Naive thymus-derived CD8-positive, alpha-beta T cell (primary cell): ENCODE measurements at regions not wholly inside any gene's neighbourhood (a gene's known extent, or its start where the extent isn't known, plus 50 kb on each side); places are given as distances from the start of the nearest gene placed in this dataset.

Experiments
- ATAC-seq, 2 donors: fragments of 150-1000 bp; cut with Tn5 transposase in 1 of 2; sonication (Bioruptor Pico), chemical (Tn5 transposase) in 1 of 2; 1 replicate in 1 of 2; 2 replicates in 1 of 2; pipeline ENCODE4 v1.10.0; 2021; ENCODE audit warnings: mild to moderate bottlenecking in 2 of 2, moderate library complexity in 2 of 2
- POLR2A ChIA-PET: fragments of 350-600 bp; sonication (Branson Sonifier 250); formaldehyde crosslinking; loops from one replicate; lab custom pipeline; 2021; ENCODE audit warnings: antibody characterized with exemption; lab: Charles Lee
- DNase-seq, 10 donors: peaks; one replicate each; pipeline versions ENCODE4 v3.0.0 to v3.0.0-alpha.2; 2020 to 2022
- H3K27ac Mint-ChIP-seq, 10 donors: one replicate each; pipeline ENCODE4 v1.8.0; 2020 to 2022; ENCODE audit warnings: mild to moderate bottlenecking in 10 of 10, mixed read lengths in 10 of 10, moderate library complexity in 4 of 10, inconsistent platforms in 1 of 10
- H3K27me3 Mint-ChIP-seq, 5 donors: one replicate each; pipeline ENCODE4 v1.8.0; 2021 to 2022; ENCODE audit warnings: mixed read lengths in 5 of 5
- H3K36me3 Mint-ChIP-seq, 3 donors: one replicate each; pipeline ENCODE4 v1.8.0; 2020 to 2022; ENCODE audit warnings: mixed read lengths in 3 of 3, mild to moderate bottlenecking in 2 of 3, inconsistent platforms in 1 of 3
- H3K4me1 Mint-ChIP-seq, 4 donors: one replicate each; pipeline ENCODE4 v1.8.0; 2021 to 2022; ENCODE audit warnings: mixed read lengths in 4 of 4
- H3K4me3 Mint-ChIP-seq, 10 donors: one replicate each; pipeline ENCODE4 v1.8.0; 2020 to 2022; ENCODE audit warnings: mild to moderate bottlenecking in 10 of 10, mixed read lengths in 10 of 10, moderate library complexity in 6 of 10, inconsistent platforms in 1 of 10
- H3K9me3 Mint-ChIP-seq, 9 donors: one replicate each; pipeline ENCODE4 v1.8.0; 2020 to 2022; ENCODE audit warnings: mixed read lengths in 9 of 9, mild to moderate bottlenecking in 3 of 9, inconsistent platforms in 1 of 9, moderate library complexity in 1 of 9

GRCh38 chr4:106601519-106601918, 232.9 kb upstream of the GIMD1 start:
- Mint-ChIP-seq H3K36me3 (no peaks in the 10 kb centered on the region), H3K27me3 (no peaks in the 10 kb centered on the region), H3K4me3 (no peak overlapping the region), H3K9me3 (peaks cover 0 to 3% (median 0%) of the 10 kb centered on the region in 9 donors), H3K27ac (no peak overlapping the region), H3K4me1 (no peaks in the 10 kb centered on the region)
- ATAC-seq, result no peak
- POLR2A ChIA-PET, result no interaction called here
- DNase-seq, result no peak

- Mint-ChIP-seq H3K27me3 (no peaks in the 10 kb centered on the region), H3K9me3 (peaks cover 0 to 4% (median 0%) of the 10 kb centered on the region in 9 donors), H3K27ac (no peak overlapping the region), H3K4me3 (no peak overlapping the region), H3K36me3 (no peaks in the 10 kb centered on the region), H3K4me1 (no peaks in the 10 kb centered on the region)
- no peak for DNase-seq
- ATAC-seq, result no peak
- POLR2A ChIA-PET, result no interaction called here
These were observed 227.3 kb upstream of the GIMD1 start for GRCh38 chr4:106595906-106596305.

GRCh38 chr4:106594291-106594952, 225.8 kb upstream of the GIMD1 start:
- no peak for DNase-seq
- Mint-ChIP-seq H3K4me3 (no peak overlapping the region), H3K9me3 (peaks cover 0 to 4% (median 0%) of the 10 kb centered on the region in 9 donors), H3K36me3 (no peaks in the 10 kb centered on the region), H3K27ac (no peak overlapping the region), H3K27me3 (no peaks in the 10 kb centered on the region), H3K4me1 (no peaks in the 10 kb centered on the region)
- no peak for ATAC-seq
- POLR2A ChIA-PET, result no interaction called here

- Mint-ChIP-seq H3K27ac (no peak overlapping the region), H3K36me3 (no peaks in the 10 kb centered on the region)
These were observed 220.3 kb upstream of the GIMD1 start for GRCh38 chr4:106588891-106589290.

GRCh38 chr4:106587558-106587957, 219.0 kb upstream of the GIMD1 start:
- DNase-seq (no peak), ATAC-seq (no peak)
- Mint-ChIP-seq H3K27ac (no peak overlapping the region), H3K27me3 (no peaks in the 10 kb centered on the region), H3K9me3 (peaks cover 0 to 2% (median 0%) of the 10 kb centered on the region in 9 donors), H3K4me1 (no peaks in the 10 kb centered on the region), H3K4me3 (no peak overlapping the region), H3K36me3 (no peaks in the 10 kb centered on the region)
- POLR2A ChIA-PET, result no interaction called here

More at GRCh38 chr4:106588891-106589290, 220.3 kb upstream of the GIMD1 start:
- DNase-seq (no peak), ATAC-seq (no peak)
- POLR2A ChIA-PET, result no interaction called here
- H3K4me1 Mint-ChIP-seq, result no peaks in the 10 kb centered on the region
- H3K4me3 Mint-ChIP-seq, result no peak overlapping the region
- no peaks in the 10 kb centered on the region for H3K27me3 Mint-ChIP-seq
- H3K9me3 Mint-ChIP-seq, result no peaks in the 10 kb centered on the region

- Mint-ChIP-seq H3K4me1 (no peaks in the 10 kb centered on the region), H3K36me3 (no peaks in the 10 kb centered on the region), H3K27ac (no peak overlapping the region), H3K4me3 (no peak overlapping the region), H3K27me3 (no peaks in the 10 kb centered on the region), H3K9me3 (peaks cover 0 to 2% (median 0%) of the 10 kb centered on the region in 9 donors)
- POLR2A ChIA-PET, result no interaction called here
- ATAC-seq (no peak), DNase-seq (no peak)
These were observed 217.4 kb upstream of the GIMD1 start for GRCh38 chr4:106585915-106586349.

GRCh38 chr4:106584337-106584989, 215.9 kb upstream of the GIMD1 start:
- Mint-ChIP-seq H3K4me3 (no peak overlapping the region), H3K4me1 (no peaks in the 10 kb centered on the region), H3K27me3 (no peaks in the 10 kb centered on the region), H3K36me3 (no peaks in the 10 kb centered on the region), H3K9me3 (peaks cover 0 to 4% (median 0%) of the 10 kb centered on the region in 9 donors), H3K27ac (no peak overlapping the region)
- POLR2A ChIA-PET, result no interaction called here
- ATAC-seq, result no peak
- no peak for DNase-seq

GRCh38 chr4:106583567-106583966, 215.0 kb upstream of the GIMD1 start:
- no peak for DNase-seq
- H3K27me3 Mint-ChIP-seq, result no peaks in the 10 kb centered on the region
- POLR2A ChIA-PET, result no interaction called here

GRCh38 chr4:106583108-106583507, 214.5 kb upstream of the GIMD1 start:
- POLR2A ChIA-PET, result no interaction called here

More at GRCh38 chr4:106583567-106583966, 215.0 kb upstream of the GIMD1 start:
- H3K4me1 Mint-ChIP-seq, result no peaks in the 10 kb centered on the region
- H3K27ac Mint-ChIP-seq, result no peak overlapping the region
- no peaks in the 10 kb centered on the region for H3K36me3 Mint-ChIP-seq
- ATAC-seq, result no peak
- H3K4me3 Mint-ChIP-seq, result no peak overlapping the region
- peaks cover 0 to 6% (median 0%) of the 10 kb centered on the region in 9 donors for H3K9me3 Mint-ChIP-seq

GRCh38 chr4:106582103-106582502, 213.5 kb upstream of the GIMD1 start:
- ATAC-seq (no peak), DNase-seq (no peak)
- POLR2A ChIA-PET, result no interaction called here
- H3K27ac Mint-ChIP-seq, result no peak overlapping the region
- no peaks in the 10 kb centered on the region for H3K36me3 Mint-ChIP-seq
- H3K4me3 Mint-ChIP-seq, result no peak overlapping the region
- H3K9me3 Mint-ChIP-seq, result peaks cover 0 to 10% (median 0%) of the 10 kb centered on the region in 9 donors
- no peaks in the 10 kb centered on the region for H3K4me1 Mint-ChIP-seq
- H3K27me3 Mint-ChIP-seq, result no peaks in the 10 kb centered on the region

More at GRCh38 chr4:106583108-106583507, 214.5 kb upstream of the GIMD1 start:
- ATAC-seq, result no peak
- no peak for DNase-seq
- H3K36me3 Mint-ChIP-seq, result no peaks in the 10 kb centered on the region
- H3K4me3 Mint-ChIP-seq, result no peak overlapping the region
- no peaks in the 10 kb centered on the region for H3K27me3 Mint-ChIP-seq
- no peak overlapping the region for H3K27ac Mint-ChIP-seq
- no peaks in the 10 kb centered on the region for H3K4me1 Mint-ChIP-seq
- H3K9me3 Mint-ChIP-seq, result peaks cover 0 to 10% (median 0%) of the 10 kb centered on the region in 9 donors

GRCh38 chr4:106579236-106579635, 210.7 kb upstream of the GIMD1 start:
- H3K27ac Mint-ChIP-seq, result no peak overlapping the region
- peaks cover 0 to 10% (median 0%) of the 10 kb centered on the region in 9 donors for H3K9me3 Mint-ChIP-seq
- no peak for DNase-seq
- POLR2A ChIA-PET, result no interaction called here
- H3K4me1 Mint-ChIP-seq, result no peaks in the 10 kb centered on the region
- no peaks in the 10 kb centered on the region for H3K36me3 Mint-ChIP-seq
- no peaks in the 10 kb centered on the region for H3K27me3 Mint-ChIP-seq
- no peak overlapping the region for H3K4me3 Mint-ChIP-seq
- ATAC-seq, result no peak

- POLR2A ChIA-PET, result no interaction called here
- no peak for DNase-seq
- no peak for ATAC-seq
- Mint-ChIP-seq H3K4me1 (no peaks in the 10 kb centered on the region), H3K36me3 (no peaks in the 10 kb centered on the region), H3K27ac (no peak overlapping the region), H3K9me3 (peaks cover 0 to 10% (median 0%) of the 10 kb centered on the region in 9 donors), H3K4me3 (no peak overlapping the region), H3K27me3 (peaks cover 0 to 3% (median 0%) of the 10 kb centered on the region in 5 donors)
These were observed 200.8 kb upstream of the GIMD1 start for GRCh38 chr4:106569146-106570031.

GRCh38 chr4:106565727-106566126, 197.1 kb upstream of the GIMD1 start:
- no peaks in the 10 kb centered on the region for H3K4me1 Mint-ChIP-seq
- no peak overlapping the region for H3K4me3 Mint-ChIP-seq
- no peak overlapping the region for H3K27ac Mint-ChIP-seq
- POLR2A ChIA-PET, result no interaction called here
- no peak for DNase-seq
- peaks cover 0 to 7% (median 0%) of the 10 kb centered on the region in 3 donors for H3K36me3 Mint-ChIP-seq
- H3K9me3 Mint-ChIP-seq, result peaks cover 8 to 20% (median 14%) of the 10 kb centered on the region in 9 donors
- no peak for ATAC-seq
- peaks cover 0 to 3% (median 0%) of the 10 kb centered on the region in 5 donors for H3K27me3 Mint-ChIP-seq
